Neuronal stem cell (in vitro differentiated cells): ENCODE measurements at regions not wholly inside any gene's neighbourhood (a gene's known extent, or its start where the extent isn't known, plus 50 kb on each side); places are given as distances from the start of the nearest gene placed in this dataset.

Experiments used
- DNase-seq: peaks from one replicate; pipeline ENCODE4 v3.0.0-alpha.2; 2013; ENCODE audit warnings: low spot score
- H2AFZ ChIP-seq: one replicate; pipeline ENCODE4 v1.6.1; 2013; ENCODE audit warnings: mild to moderate bottlenecking, low read length, inconsistent platforms
- H2AK5ac ChIP-seq: 2 replicates; pipeline ENCODE4 v1.6.1; 2013; ENCODE audit warnings: low read depth, mild to moderate bottlenecking, inconsistent platforms, low read length, moderate library complexity, mixed read lengths
- H2BK120ac ChIP-seq: 2 replicates; pipeline ENCODE4 v1.6.1; 2013; ENCODE audit warnings: low read depth, mild to moderate bottlenecking, inconsistent platforms, low read length, moderate library complexity, mixed read lengths
- H2BK12ac ChIP-seq: one replicate; pipeline ENCODE4 v1.6.1; 2013; ENCODE audit warnings: low read length, inconsistent platforms
- H2BK15ac ChIP-seq: 2 replicates; pipeline ENCODE4 v1.6.1; 2013; ENCODE audit warnings: mild to moderate bottlenecking, low read length, inconsistent platforms, mixed read lengths
- H2BK5ac ChIP-seq: one replicate; pipeline ENCODE4 v1.6.1; 2013; ENCODE audit warnings: inconsistent platforms, mild to moderate bottlenecking, low read length, moderate library complexity
- H3K14ac ChIP-seq: one replicate; pipeline ENCODE4 v1.6.1; 2013; ENCODE audit warnings: low read length, inconsistent platforms
- H3K18ac ChIP-seq: 2 replicates; pipeline ENCODE4 v1.6.1; 2013; ENCODE audit warnings: low read length, inconsistent platforms
- H3K23ac ChIP-seq: 2 replicates; pipeline ENCODE4 v1.6.1; 2013; ENCODE audit warnings: low read depth, mild to moderate bottlenecking, mixed read lengths, low read length, inconsistent platforms; ENCODE audit not compliant: poor library complexity
- H3K27ac ChIP-seq: replicated peaks from 3 replicates; pipeline ENCODE4 v1.5.1; 2013; ENCODE audit warnings: low read length, inconsistent platforms
- H3K27me3 ChIP-seq, 3 experiments: 2 replicates each; pipeline ENCODE4 v1.6.1; 2013; ENCODE audit warnings: low read length in 3 of 3, mild to moderate bottlenecking in 2 of 3, inconsistent platforms in 1 of 3, low read depth in 1 of 3, mixed read lengths in 1 of 3, moderate library complexity in 1 of 3; ENCODE audit not compliant: control insufficient read depth in 3 of 3, insufficient read depth in 3 of 3
- H3K36me3 ChIP-seq, 2 donors: replicated peaks in 1 of 2; 2 replicates each; pipeline ENCODE4 v1.6.1; 2013; ENCODE audit warnings: low read length in 2 of 2; ENCODE audit not compliant: control insufficient read depth in 2 of 2, insufficient read depth in 2 of 2
- H3K4ac ChIP-seq: 2 replicates; pipeline ENCODE4 v1.6.1; 2013; ENCODE audit warnings: inconsistent platforms, mild to moderate bottlenecking, low read length, moderate library complexity
- H3K4me1 ChIP-seq, 2 donors: 1 replicate in 1 of 2; 2 replicates in 1 of 2; pipeline ENCODE4 v1.6.1; 2013; ENCODE audit warnings: low read length in 2 of 2, low read depth in 1 of 2; ENCODE audit not compliant: control insufficient read depth in 2 of 2, insufficient read depth in 1 of 2
- H3K4me2 ChIP-seq: one replicate; pipeline ENCODE4 v1.6.1; 2013; ENCODE audit warnings: mild to moderate bottlenecking, low read length, inconsistent platforms; ENCODE audit not compliant: insufficient read depth, poor library complexity, severe bottlenecking
- H3K4me3 ChIP-seq, 2 donors: 2 replicates each; pipeline ENCODE4 v1.5.1; 2013; ENCODE audit warnings: low read length in 2 of 2, mild to moderate bottlenecking in 2 of 2, inconsistent platforms in 1 of 2, moderate library complexity in 1 of 2
- H3K79me1 ChIP-seq: one replicate; pipeline ENCODE4 v1.6.1; 2013; ENCODE audit warnings: low read depth, mild to moderate bottlenecking, inconsistent platforms, low read length, moderate library complexity
- H3K9ac ChIP-seq: one replicate; pipeline ENCODE4 v1.6.1; 2013; ENCODE audit warnings: mild to moderate bottlenecking, low read depth, low read length, inconsistent platforms; ENCODE audit not compliant: poor library complexity
- H3K9me3 ChIP-seq, 2 donors: replicated peaks in 1 of 2; 2 replicates each; pipeline versions ENCODE3 to v1.6.1; 2013; ENCODE audit warnings: low read length in 2 of 2, mild to moderate bottlenecking in 2 of 2, inconsistent platforms in 1 of 2, low read depth in 1 of 2, mixed read lengths in 1 of 2, moderate library complexity in 1 of 2; ENCODE audit not compliant: control insufficient read depth in 2 of 2, insufficient read depth in 1 of 2
- H4K8ac ChIP-seq: one replicate; pipeline ENCODE4 v1.6.1; 2013; ENCODE audit warnings: low read depth, mild to moderate bottlenecking, inconsistent platforms, low read length, moderate library complexity
- H4K91ac ChIP-seq: one replicate; pipeline ENCODE4 v1.6.1; 2013; ENCODE audit warnings: low read length, low read depth, mild to moderate bottlenecking, inconsistent platforms; ENCODE audit not compliant: poor library complexity
- WGBS, 2 donors: extraction: QIAGEN DNeasy Blood & Tissue Kit; methylation state at CpG; one replicate each; pipeline ENCODE4 v1.1.7; 2013; ENCODE audit warnings: missing lambda C conversion rate in 2 of 2, mixed read lengths in 1 of 2; ENCODE audit not compliant: insufficient read length in 2 of 2, insufficient replicate concordance in 1 of 2; ENCODE audit errors: extremely low coverage in 2 of 2; 5-methylcytosine and 5-hydroxymethylcytosine counted together

- Histone ChIP-seq H2BK15ac (no peak overlapping the region), H3K79me1 (no peaks in the 10 kb centered on the region), H3K9ac (no peak overlapping the region), H3K4ac (no peak overlapping the region), H4K8ac (no peak overlapping the region), H4K91ac (no peak overlapping the region), H3K36me3 (no peaks in the 10 kb centered on the region), H3K4me1 (no peaks in the 10 kb centered on the region), H3K14ac (no peak overlapping the region), H3K4me2 (no peak overlapping the region), H3K9me3 (no peaks in the 10 kb centered on the region), H3K27me3 (no peaks in the 10 kb centered on the region), H2BK120ac (no peak overlapping the region), H3K4me3 (no peak overlapping the region), H2AFZ (no peak overlapping the region), H3K18ac (no peak overlapping the region), H3K27ac (no peak overlapping the region), H2BK12ac (no peak overlapping the region), H2AK5ac (no peak overlapping the region), H2BK5ac (no peak overlapping the region), H3K23ac (no peak overlapping the region)
- DNase-seq: no peak
- WGBS, 2 donors: no CpG with 5 or more reads among the region's 5 CpGs
Observed at GRCh38 chr9:19732441-19732951, 56.3 kb downstream of the SLC24A2 start.

- H3K4ac ChIP-seq: no peak overlapping the region
- H3K9me3 ChIP-seq: no peaks in the 10 kb centered on the region
- no peaks in the 10 kb centered on the region for H3K36me3 ChIP-seq
- H2AFZ ChIP-seq: no peak overlapping the region
- no CpG with 5 or more reads among the region's 5 CpGs for WGBS, 2 donors
- no peak overlapping the region for H3K27ac ChIP-seq
- H4K8ac ChIP-seq: no peak overlapping the region
- no peak overlapping the region for H3K4me2 ChIP-seq
- no peak for DNase-seq
- H3K18ac ChIP-seq: no peak overlapping the region
- no peaks in the 10 kb centered on the region for H3K79me1 ChIP-seq
- no peak overlapping the region for H3K23ac ChIP-seq
- H2BK5ac ChIP-seq: no peak overlapping the region
- no peak overlapping the region for H3K9ac ChIP-seq
- H3K4me1 ChIP-seq: no peaks in the 10 kb centered on the region
- H2BK12ac ChIP-seq: no peak overlapping the region
- no peak overlapping the region for H2BK120ac ChIP-seq
- H3K27me3 ChIP-seq: no peaks in the 10 kb centered on the region
- H3K14ac ChIP-seq: no peak overlapping the region
- H2AK5ac ChIP-seq: no peak overlapping the region
- H2BK15ac ChIP-seq: no peak overlapping the region
- H4K91ac ChIP-seq: no peak overlapping the region
- H3K4me3 ChIP-seq: no peak overlapping the region
Observed at GRCh38 chr9:19728101-19728500, 60.7 kb downstream of the SLC24A2 start.

GRCh38 chr9:19725970-19726369 lies 62.9 kb downstream of the SLC24A2 start:
- no CpG with 5 or more reads among the region's 5 CpGs for WGBS, 2 donors
- no peak for DNase-seq

GRCh38 chr9:19720377-19720776 lies 68.5 kb downstream of the SLC24A2 start:
- Histone ChIP-seq H4K8ac (no peak overlapping the region), H3K23ac (no peak overlapping the region), H3K9me3 (no peaks in the 10 kb centered on the region), H2BK5ac (no peak overlapping the region), H4K91ac (no peak overlapping the region), H2BK15ac (no peak overlapping the region), H3K36me3 (no peaks in the 10 kb centered on the region), H3K4me1 (no peaks in the 10 kb centered on the region), H3K18ac (no peak overlapping the region), H3K4me2 (no peak overlapping the region), H2BK120ac (no peak overlapping the region), H3K4ac (no peak overlapping the region), H3K4me3 (no peak overlapping the region), H3K79me1 (no peaks in the 10 kb centered on the region), H2AK5ac (no peak overlapping the region), H2AFZ (no peak overlapping the region), H3K27ac (no peak overlapping the region), H3K9ac (no peak overlapping the region), H3K14ac (no peak overlapping the region), H3K27me3 (no peaks in the 10 kb centered on the region), H2BK12ac (no peak overlapping the region)
- no CpG with 5 or more reads among the region's 3 CpGs for WGBS, 2 donors
- peak; percentile 73 for DNase-seq

More at GRCh38 chr9:19725970-19726369, 62.9 kb downstream of the SLC24A2 start:
- Histone ChIP-seq H3K4ac (no peak overlapping the region), H3K79me1 (no peaks in the 10 kb centered on the region), H3K36me3 (no peaks in the 10 kb centered on the region), H3K14ac (no peak overlapping the region), H2BK15ac (no peak overlapping the region), H3K4me2 (no peak overlapping the region), H3K23ac (no peak overlapping the region), H2BK12ac (no peak overlapping the region), H3K9ac (no peak overlapping the region), H2AFZ (no peak overlapping the region), H3K27me3 (no peaks in the 10 kb centered on the region), H2AK5ac (no peak overlapping the region), H3K18ac (no peak overlapping the region), H3K4me1 (no peaks in the 10 kb centered on the region), H4K91ac (no peak overlapping the region), H3K4me3 (no peak overlapping the region), H3K27ac (no peak overlapping the region), H2BK5ac (no peak overlapping the region), H4K8ac (no peak overlapping the region), H2BK120ac (no peak overlapping the region), H3K9me3 (no peaks in the 10 kb centered on the region)
